GM23338 (cell line): ENCODE measurements at regions not wholly inside any gene's neighbourhood (a gene's known extent, or its start where the extent isn't known, plus 50 kb on each side); places are given as distances from the start of the nearest gene placed in this dataset.

ENCODE experiments used
- ATAC-seq: fragments of 200-7000 bp; cut with Tn5 transposase; 3 replicates; pipeline ENCODE4 v1.9.1; 2020
- DNase-seq: peaks from one replicate; pipeline ENCODE4 v3.0.0-alpha.2; 2015; ENCODE audit warnings: low spot score
- H2AFZ ChIP-seq: fragments of 200-600 bp; sonication (generic); 2 replicates; pipeline ENCODE4 v1.8.0; 2016; ENCODE audit warnings: antibody characterized with exemption, mild to moderate bottlenecking, moderate library complexity
- H3F3A ChIP-seq: fragments of 200-600 bp; sonication (generic); replicated peaks from 2 replicates; pipeline ENCODE4 v1.8.0; 2017; ENCODE audit warnings: antibody characterized with exemption, mixed run types, low read depth
- H3K27ac ChIP-seq: fragments of 200-600 bp; sonication (generic); 2 replicates; pipeline ENCODE4 v1.6.1; 2016; ENCODE audit warnings: low read depth
- H3K27me3 ChIP-seq: fragments of 200-600 bp; sonication (generic); 2 replicates; pipeline ENCODE4 v1.8.0; 2016; ENCODE audit warnings: mild to moderate bottlenecking, mixed run types, moderate library complexity; ENCODE audit not compliant: insufficient read depth
- H3K36me3 ChIP-seq: fragments of 200-600 bp; sonication (generic); 2 replicates; pipeline ENCODE4 v1.8.0; 2016; ENCODE audit warnings: mild to moderate bottlenecking; ENCODE audit not compliant: insufficient read depth
- H3K4me1 ChIP-seq: fragments of 200-600 bp; sonication (generic); 2 replicates; pipeline ENCODE4 v1.8.0; 2016; ENCODE audit warnings: mild to moderate bottlenecking, moderate library complexity; ENCODE audit not compliant: insufficient read depth
- H3K4me2 ChIP-seq: fragments of 200-600 bp; sonication (generic); 2 replicates; pipeline ENCODE4 v1.7.1; 2017; ENCODE audit warnings: mixed run types
- H3K4me3 ChIP-seq: fragments of 200-600 bp; sonication (generic); 2 replicates; pipeline ENCODE4 v1.6.1; 2016; ENCODE audit warnings: mixed run types
- H3K79me2 ChIP-seq: fragments of 200-600 bp; sonication (generic); replicated peaks from 2 replicates; pipeline ENCODE4 v1.8.0; 2017; ENCODE audit warnings: mild to moderate bottlenecking; ENCODE audit not compliant: insufficient read depth
- H3K9me2 ChIP-seq: fragments of 200-600 bp; sonication (generic); 2 replicates; pipeline ENCODE4 v1.8.0; 2017; ENCODE audit not compliant: insufficient read depth
- H4K20me1 ChIP-seq: fragments of 200-600 bp; sonication (generic); replicated peaks from 2 replicates; pipeline ENCODE4 v1.8.0; 2017; ENCODE audit warnings: mild to moderate bottlenecking; ENCODE audit not compliant: insufficient read depth
- H3K27ac Mint-ChIP-seq: 2 replicates; pipeline ENCODE4 v1.8.0; 2020; ENCODE audit warnings: inconsistent platforms, mild to moderate bottlenecking, moderate library complexity, mixed read lengths
- H3K27me3 Mint-ChIP-seq: 3 replicates; pipeline ENCODE4 v1.8.0; 2022; ENCODE audit warnings: low read depth, mild to moderate bottlenecking, moderate library complexity, mixed read lengths, inconsistent platforms; ENCODE audit not compliant: insufficient read depth, poor library complexity
- H3K36me3 Mint-ChIP-seq: 3 replicates; pipeline ENCODE4 v1.8.0; 2021; ENCODE audit warnings: low read depth, mild to moderate bottlenecking, inconsistent platforms, moderate library complexity, mixed read lengths
- H3K4me1 Mint-ChIP-seq: 3 replicates; pipeline ENCODE4 v1.8.0; 2020; ENCODE audit warnings: mild to moderate bottlenecking, inconsistent platforms, mixed read lengths
- H3K4me3 Mint-ChIP-seq: 3 replicates; pipeline ENCODE4 v1.8.0; 2021; ENCODE audit warnings: moderate library complexity, mild to moderate bottlenecking, inconsistent platforms, mixed read lengths
- H3K9me3 Mint-ChIP-seq: 3 replicates; pipeline ENCODE4 v1.8.0; 2020; ENCODE audit warnings: moderate library complexity, mild to moderate bottlenecking, inconsistent platforms, mixed read lengths
- CREB1 ChIP-seq: fragments of 250-450 bp; sonication (Bioruptor Pico); IDR thresholded peaks from 2 replicates; pipeline ENCODE4 v1.5.0; 2020; ENCODE audit warnings: low read depth, mild to moderate bottlenecking, moderate library complexity
- ETS1 ChIP-seq: IDR thresholded peaks from 2 replicates; pipeline ENCODE4 v1.6.1; 2016; ENCODE audit warnings: antibody characterized with exemption
- EZH2phosphoT487 ChIP-seq: fragments of 200-600 bp; sonication (generic); IDR thresholded peaks from one replicate; pipeline ENCODE4 v1.8.1; 2018; ENCODE audit warnings: antibody characterized with exemption; ENCODE audit not compliant: unreplicated experiment
- JUNB ChIP-seq: IDR thresholded peaks from one replicate; pipeline ENCODE4 v1.6.1; 2016; ENCODE audit warnings: antibody characterized with exemption; ENCODE audit not compliant: unreplicated experiment
- POLR2AphosphoS5 ChIP-seq: IDR thresholded peaks from 2 replicates; pipeline ENCODE4 v1.6.1; 2016; ENCODE audit warnings: antibody characterized with exemption, low read depth
- REST ChIP-seq: IDR thresholded peaks from one replicate; pipeline ENCODE4 v1.6.1; 2018; ENCODE audit warnings: antibody characterized with exemption; ENCODE audit not compliant: unreplicated experiment
- STAT1 ChIP-seq: IDR thresholded peaks from one replicate; pipeline ENCODE4 v1.6.1; 2016; ENCODE audit warnings: antibody characterized with exemption; ENCODE audit not compliant: unreplicated experiment
- ZNF331 ChIP-seq: fragments of 250-450 bp; sonication (Bioruptor Pico); IDR thresholded peaks from 2 replicates; pipeline ENCODE4 v1.5.0; 2020; ENCODE audit warnings: low read depth, mild to moderate bottlenecking, moderate library complexity
- TF ChIP-seq, protein P1 (sequence below): fragments of 250-450 bp; sonication (Bioruptor Pico); IDR thresholded peaks from 2 replicates; pipeline ENCODE4 v1.5.0; 2020; ENCODE audit warnings: mild to moderate bottlenecking, moderate library complexity
- TF ChIP-seq, protein P2 (sequence below), 2 experiments: fragments of 200-600 bp in 1 of 2; sonication (generic) in 1 of 2; conservative IDR thresholded peaks; 2 replicates each; pipeline versions ENCODE4 v1.5.1 to v1.6.1; 2016 to 2017; ENCODE audit warnings: antibody characterized with exemption in 2 of 2, low read depth in 2 of 2, mild to moderate bottlenecking in 2 of 2, moderate library complexity in 1 of 2

GRCh38 chr20:12413116-12413515 is 495.4 kb downstream of the BTBD3 start (continued):
- TF ChIP-seq EZH2phosphoT487 (no peak), REST (no peak)

DNA sequence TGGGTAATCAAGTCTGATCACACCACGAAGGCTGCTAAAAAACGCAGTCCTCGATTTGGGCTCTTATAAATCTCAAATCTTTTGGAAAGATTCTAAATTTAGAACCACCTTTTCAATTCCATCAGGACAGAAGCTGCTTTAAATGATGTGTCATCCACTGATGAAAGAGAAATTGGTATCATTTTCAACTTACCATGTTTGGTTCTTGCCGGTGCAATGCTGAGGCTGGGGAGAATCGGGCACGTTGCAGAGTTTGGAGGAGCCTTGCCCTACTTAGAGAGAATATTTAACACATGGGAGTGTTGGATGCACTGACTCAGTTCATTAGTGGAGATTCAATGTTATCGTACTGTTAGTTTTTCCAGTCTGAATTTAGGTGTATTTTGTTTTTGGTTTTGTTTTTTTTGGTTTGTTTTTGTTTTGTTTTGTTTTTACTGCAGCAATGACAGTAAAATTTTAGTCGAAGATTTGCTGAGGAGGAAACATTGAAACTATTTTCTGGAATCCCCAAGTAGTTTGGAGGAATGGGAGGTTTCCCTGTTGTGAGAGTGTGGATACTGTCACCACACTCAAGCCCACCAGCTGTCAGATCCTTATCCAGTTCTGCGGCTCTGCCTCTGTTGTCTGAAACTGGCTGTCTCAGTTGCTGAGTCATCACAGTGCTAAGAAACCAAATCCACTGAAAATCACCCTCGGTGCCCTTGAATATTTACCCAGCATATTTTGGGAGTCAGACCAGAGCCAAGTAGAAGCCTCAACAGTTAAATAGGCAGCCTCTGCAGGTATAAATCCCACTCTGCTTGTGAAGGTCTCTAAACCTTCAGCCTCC is 497.0 kb downstream of the BTBD3 start:
- H4K20me1 ChIP-seq = no peaks in the 10 kb centered on the region
- Mint-ChIP-seq H3K27me3 (no peaks in the 10 kb centered on the region), H3K4me1 (peaks cover 9% of the 10 kb centered on the region), H3K9me3 (peaks cover 4% of the 10 kb centered on the region; the same call in 2 of the 3 replicates), H3K36me3 (no peaks in the 10 kb centered on the region; the same call in 2 of the 3 replicates), H3K27ac (peak overlapping the region; percentile 90), H3K4me3 (no peak overlapping the region)
- no peak overlapping the region for H3K4me2 ChIP-seq
- no peaks in the 10 kb centered on the region for H3F3A ChIP-seq
- DNase-seq (no peak), ATAC-seq (no peak)
- peaks cover 4% of the 10 kb centered on the region; the same call in 1 of the 2 replicates for H3K4me1 ChIP-seq
- peaks cover 4% of the 10 kb centered on the region for H3K9me2 ChIP-seq
- no peak overlapping the region for H3K4me3 ChIP-seq
- H2AFZ ChIP-seq = peak overlapping the region; percentile 85; the same call in 1 of the 2 replicates
- H3K27ac ChIP-seq = no peak overlapping the region
- no peaks in the 10 kb centered on the region for H3K79me2 ChIP-seq
- H3K27me3 ChIP-seq = no peaks in the 10 kb centered on the region
- H3K36me3 ChIP-seq = no peaks in the 10 kb centered on the region
- TF ChIP-seq ZNF331 (CRISPR knock-in tag) (no peak), ETS1 (no peak), STAT1 (no peak), JUNB (no peak), EZH2phosphoT487 (no peak), CREB1 (CRISPR knock-in tag) (no peak), POLR2AphosphoS5 (no peak)
- TF ChIP-seq, protein P1, sequence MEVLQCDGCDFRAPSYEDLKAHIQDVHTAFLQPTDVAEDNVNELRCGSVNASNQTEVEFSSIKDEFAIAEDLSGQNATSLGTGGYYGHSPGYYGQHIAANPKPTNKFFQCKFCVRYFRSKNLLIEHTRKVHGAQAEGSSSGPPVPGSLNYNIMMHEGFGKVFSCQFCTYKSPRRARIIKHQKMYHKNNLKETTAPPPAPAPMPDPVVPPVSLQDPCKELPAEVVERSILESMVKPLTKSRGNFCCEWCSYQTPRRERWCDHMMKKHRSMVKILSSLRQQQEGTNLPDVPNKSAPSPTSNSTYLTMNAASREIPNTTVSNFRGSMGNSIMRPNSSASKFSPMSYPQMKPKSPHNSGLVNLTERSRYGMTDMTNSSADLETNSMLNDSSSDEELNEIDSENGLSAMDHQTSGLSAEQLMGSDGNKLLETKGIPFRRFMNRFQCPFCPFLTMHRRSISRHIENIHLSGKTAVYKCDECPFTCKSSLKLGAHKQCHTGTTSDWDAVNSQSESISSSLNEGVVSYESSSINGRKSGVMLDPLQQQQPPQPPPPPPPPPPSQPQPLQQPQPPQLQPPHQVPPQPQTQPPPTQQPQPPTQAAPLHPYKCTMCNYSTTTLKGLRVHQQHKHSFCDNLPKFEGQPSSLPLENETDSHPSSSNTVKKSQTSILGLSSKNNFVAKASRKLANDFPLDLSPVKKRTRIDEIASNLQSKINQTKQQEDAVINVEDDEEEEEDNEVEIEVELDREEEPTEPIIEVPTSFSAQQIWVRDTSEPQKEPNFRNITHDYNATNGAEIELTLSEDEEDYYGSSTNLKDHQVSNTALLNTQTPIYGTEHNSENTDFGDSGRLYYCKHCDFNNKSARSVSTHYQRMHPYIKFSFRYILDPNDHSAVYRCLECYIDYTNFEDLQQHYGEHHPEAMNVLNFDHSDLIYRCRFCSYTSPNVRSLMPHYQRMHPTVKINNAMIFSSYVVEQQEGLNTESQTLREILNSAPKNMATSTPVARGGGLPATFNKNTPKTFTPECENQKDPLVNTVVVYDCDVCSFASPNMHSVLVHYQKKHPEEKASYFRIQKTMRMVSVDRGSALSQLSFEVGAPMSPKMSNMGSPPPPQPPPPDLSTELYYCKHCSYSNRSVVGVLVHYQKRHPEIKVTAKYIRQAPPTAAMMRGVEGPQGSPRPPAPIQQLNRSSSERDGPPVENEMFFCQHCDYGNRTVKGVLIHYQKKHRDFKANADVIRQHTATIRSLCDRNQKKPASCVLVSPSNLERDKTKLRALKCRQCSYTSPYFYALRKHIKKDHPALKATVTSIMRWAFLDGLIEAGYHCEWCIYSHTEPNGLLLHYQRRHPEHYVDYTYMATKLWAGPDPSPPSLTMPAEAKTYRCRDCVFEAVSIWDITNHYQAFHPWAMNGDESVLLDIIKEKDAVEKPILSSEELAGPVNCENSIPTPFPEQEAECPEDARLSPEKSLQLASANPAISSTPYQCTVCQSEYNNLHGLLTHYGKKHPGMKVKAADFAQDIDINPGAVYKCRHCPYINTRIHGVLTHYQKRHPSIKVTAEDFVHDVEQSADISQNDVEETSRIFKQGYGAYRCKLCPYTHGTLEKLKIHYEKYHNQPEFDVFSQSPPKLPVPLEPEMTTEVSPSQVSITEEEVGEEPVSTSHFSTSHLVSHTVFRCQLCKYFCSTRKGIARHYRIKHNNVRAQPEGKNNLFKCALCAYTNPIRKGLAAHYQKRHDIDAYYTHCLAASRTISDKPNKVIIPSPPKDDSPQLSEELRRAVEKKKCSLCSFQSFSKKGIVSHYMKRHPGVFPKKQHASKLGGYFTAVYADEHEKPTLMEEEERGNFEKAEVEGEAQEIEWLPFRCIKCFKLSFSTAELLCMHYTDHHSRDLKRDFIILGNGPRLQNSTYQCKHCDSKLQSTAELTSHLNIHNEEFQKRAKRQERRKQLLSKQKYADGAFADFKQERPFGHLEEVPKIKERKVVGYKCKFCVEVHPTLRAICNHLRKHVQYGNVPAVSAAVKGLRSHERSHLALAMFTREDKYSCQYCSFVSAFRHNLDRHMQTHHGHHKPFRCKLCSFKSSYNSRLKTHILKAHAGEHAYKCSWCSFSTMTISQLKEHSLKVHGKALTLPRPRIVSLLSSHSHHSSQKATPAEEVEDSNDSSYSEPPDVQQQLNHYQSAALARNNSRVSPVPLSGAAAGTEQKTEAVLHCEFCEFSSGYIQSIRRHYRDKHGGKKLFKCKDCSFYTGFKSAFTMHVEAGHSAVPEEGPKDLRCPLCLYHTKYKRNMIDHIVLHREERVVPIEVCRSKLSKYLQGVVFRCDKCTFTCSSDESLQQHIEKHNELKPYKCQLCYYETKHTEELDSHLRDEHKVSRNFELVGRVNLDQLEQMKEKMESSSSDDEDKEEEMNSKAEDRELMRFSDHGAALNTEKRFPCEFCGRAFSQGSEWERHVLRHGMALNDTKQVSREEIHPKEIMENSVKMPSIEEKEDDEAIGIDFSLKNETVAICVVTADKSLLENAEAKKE (CRISPR knock-in tag) = no peak
- TF ChIP-seq, protein P2, sequence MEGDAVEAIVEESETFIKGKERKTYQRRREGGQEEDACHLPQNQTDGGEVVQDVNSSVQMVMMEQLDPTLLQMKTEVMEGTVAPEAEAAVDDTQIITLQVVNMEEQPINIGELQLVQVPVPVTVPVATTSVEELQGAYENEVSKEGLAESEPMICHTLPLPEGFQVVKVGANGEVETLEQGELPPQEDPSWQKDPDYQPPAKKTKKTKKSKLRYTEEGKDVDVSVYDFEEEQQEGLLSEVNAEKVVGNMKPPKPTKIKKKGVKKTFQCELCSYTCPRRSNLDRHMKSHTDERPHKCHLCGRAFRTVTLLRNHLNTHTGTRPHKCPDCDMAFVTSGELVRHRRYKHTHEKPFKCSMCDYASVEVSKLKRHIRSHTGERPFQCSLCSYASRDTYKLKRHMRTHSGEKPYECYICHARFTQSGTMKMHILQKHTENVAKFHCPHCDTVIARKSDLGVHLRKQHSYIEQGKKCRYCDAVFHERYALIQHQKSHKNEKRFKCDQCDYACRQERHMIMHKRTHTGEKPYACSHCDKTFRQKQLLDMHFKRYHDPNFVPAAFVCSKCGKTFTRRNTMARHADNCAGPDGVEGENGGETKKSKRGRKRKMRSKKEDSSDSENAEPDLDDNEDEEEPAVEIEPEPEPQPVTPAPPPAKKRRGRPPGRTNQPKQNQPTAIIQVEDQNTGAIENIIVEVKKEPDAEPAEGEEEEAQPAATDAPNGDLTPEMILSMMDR (conservative IDR thresholded peaks at IDR 0.05; ENCODE audit: low read depth in 2 of 2) = no peak
